ENCODE measurements at regions not wholly inside any gene's neighbourhood (a gene's known extent, or its start where the extent isn't known, plus 50 kb on each side); places are given as distances from the start of the nearest gene placed in this dataset.
"Not testable (repeated sequence)": the region's sequence is repeated elsewhere in the genome, so short reads cannot be mapped to it uniquely, and the experiment has no call there.

- no peak for DNase-seq
Measured at GRCh38 chr4:101415962-101416361, 68.6 kb upstream of the PPP3CA start.

GRCh38 chr4:101414496-101414895 lies 67.2 kb upstream of the PPP3CA start:
- DNase-seq, result no peak

GRCh38 chr4:101411926-101412325 lies 64.6 kb upstream of the PPP3CA start:
- DNase-seq, result no peak

GRCh38 chr4:101411281-101411910 lies 64.1 kb upstream of the PPP3CA start:
- DNase-seq, result not testable (repeated sequence)

- DNase-seq, result no peak
Measured at GRCh38 chr4:101400096-101400495, 52.8 kb upstream of the PPP3CA start.

- no peak for DNase-seq
Measured at GRCh38 chr4:101398807-101399206, 51.5 kb upstream of the PPP3CA start.

Measured in activated CD4-positive, alpha-beta T cell treated with anti-CD3 and anti-CD28 coated beads for 4 hours (primary cell).